ENCODE measurements at regions not wholly inside any gene's neighbourhood (a gene's known extent, or its start where the extent isn't known, plus 50 kb on each side); places are given as distances from the start of the nearest gene placed in this dataset.

- Histone ChIP-seq H3K27me3 (no peaks in the 10 kb centered on the region), H3K9me3 (no peaks in the 10 kb centered on the region), H3K4me3 (no peak overlapping the region), H3K4me1 (no peaks in the 10 kb centered on the region), H3K36me3 (no peaks in the 10 kb centered on the region), H3K27ac (no peak overlapping the region)
- DNase-seq: no peak
- TF ChIP-seq CTCF (IDR thresholded peaks at IDR 0.05) (no peak), POLR2A (IDR thresholded peaks at IDR 0.05) (no peak)
Measured at GRCh38 chr21:35779690-35780570, 280.4 kb downstream of the SETD4 start.

DNA sequence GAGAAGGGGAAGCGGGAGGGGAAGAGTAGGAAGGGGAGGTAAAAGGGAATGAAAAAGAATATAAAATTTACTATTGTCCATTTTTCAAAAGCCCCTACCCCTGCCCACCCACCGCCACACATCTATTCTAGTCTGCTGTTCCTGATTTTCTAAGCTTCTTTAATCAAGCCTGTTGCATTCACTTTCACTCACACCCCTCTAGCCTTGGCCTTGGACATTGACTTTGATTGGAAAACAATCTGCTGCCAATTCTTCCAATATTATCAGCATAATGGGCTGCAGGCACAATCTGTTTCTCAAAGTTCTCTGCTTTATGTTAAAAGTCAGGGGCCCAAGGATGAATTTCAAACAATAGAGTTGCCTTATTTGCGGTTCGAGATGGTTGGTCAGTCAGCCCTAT, 281.2 kb downstream of the SETD4 start:
- Histone ChIP-seq H3K36me3 (no peaks in the 10 kb centered on the region), H3K9me3 (no peaks in the 10 kb centered on the region), H3K4me3 (no peak overlapping the region), H3K27me3 (no peaks in the 10 kb centered on the region), H3K4me1 (no peaks in the 10 kb centered on the region), H3K27ac (no peak overlapping the region)
- TF ChIP-seq CTCF (IDR thresholded peaks at IDR 0.05) (no peak), POLR2A (IDR thresholded peaks at IDR 0.05) (no peak)
- DNase-seq: no peak

- H3K27ac ChIP-seq: no peak overlapping the region
- no peaks in the 10 kb centered on the region for H3K27me3 ChIP-seq
- H3K36me3 ChIP-seq: no peaks in the 10 kb centered on the region
- H3K9me3 ChIP-seq: no peaks in the 10 kb centered on the region
- TF ChIP-seq CTCF (IDR thresholded peaks at IDR 0.05): no peak
- no peaks in the 10 kb centered on the region for H3K4me1 ChIP-seq
- DNase-seq: no peak
- H3K4me3 ChIP-seq: no peak overlapping the region
Measured at GRCh38 chr21:35777081-35777480, 283.2 kb downstream of the SETD4 start.

GRCh38 chr21:35775778-35776544, 284.4 kb downstream of the SETD4 start:
- no peak for TF ChIP-seq CTCF (IDR thresholded peaks at IDR 0.05)
- no peak for TF ChIP-seq POLR2A (IDR thresholded peaks at IDR 0.05)
- Histone ChIP-seq H3K27ac (no peak overlapping the region), H3K9me3 (no peaks in the 10 kb centered on the region), H3K27me3 (no peaks in the 10 kb centered on the region), H3K4me1 (no peaks in the 10 kb centered on the region), H3K36me3 (no peaks in the 10 kb centered on the region), H3K4me3 (no peak overlapping the region)
- no peak for DNase-seq

GRCh38 chr21:35770101-35770945, 290.0 kb downstream of the SETD4 start:
- DNase-seq: no peak
- H3K27me3 ChIP-seq: no peaks in the 10 kb centered on the region
- H3K36me3 ChIP-seq: no peaks in the 10 kb centered on the region
- no peak overlapping the region for H3K4me3 ChIP-seq
- no peaks in the 10 kb centered on the region for H3K4me1 ChIP-seq
- no peak for TF ChIP-seq POLR2A (IDR thresholded peaks at IDR 0.05)
- no peak for TF ChIP-seq CTCF (IDR thresholded peaks at IDR 0.05)
- no peak overlapping the region for H3K27ac ChIP-seq
- no peaks in the 10 kb centered on the region for H3K9me3 ChIP-seq
